HCT116 (cell line): ENCODE measurements at regions not wholly inside any gene's neighbourhood (a gene's known extent, or its start where the extent isn't known, plus 50 kb on each side); places are given as distances from the start of the nearest gene placed in this dataset.

Source experiments
- ATAC-seq: fragments of 200-7000 bp; cut with Tn5 transposase; 2 replicates; pipeline ENCODE4 v1.9.1; 2020; ENCODE audit warnings: mild to moderate bottlenecking, moderate library complexity
- BruUV-seq: library from RNA; stranded (reverse); fragments of 400-500 nt; replicated peaks from 2 replicates; lab custom pipeline; 2021; lab: Mats Ljungman, UMichigan
- CTCF ChIA-PET: fragments of 300-600 bp; sonication (Branson Sonifier 250); formaldehyde crosslinking; loops from one replicate; lab custom pipeline; 2021; ENCODE audit warnings: antibody characterized with exemption; lab: Charles Lee
- POLR2A ChIA-PET: fragments of 300-600, 350-600 bp; sonication (Branson Sonifier 250); formaldehyde crosslinking; loops from one replicate; lab custom pipeline; 2021; ENCODE audit warnings: antibody characterized with exemption; lab: Charles Lee
- RAD21 ChIA-PET, 2 experiments: fragments of 300-600 bp; sonication (Branson Sonifier 250); formaldehyde crosslinking; loops; one replicate each; lab custom pipeline; 2023; ENCODE audit warnings: low total read pairs in 2 of 2; ENCODE audit not compliant: uncharacterized antibody in 2 of 2, unreplicated experiment in 2 of 2, low non-redundant PET in 1 of 2; lab: Charles Lee
- DNase-seq: peaks from one replicate; pipeline ENCODE4 v3.0.0-alpha.2; 2010; ENCODE audit warnings: low read depth, low spot score
- H2AFZ ChIP-seq: fragments of 200-600 bp; shearing (Covaris generic), sonication (generic); 2 replicates; pipeline ENCODE4 v1.6.1; 2017; ENCODE audit warnings: low read depth, mixed run types, mixed read lengths, antibody characterized with exemption, low read length; ENCODE audit not compliant: poor library complexity, severe bottlenecking
- H3K27ac ChIP-seq: 2 replicates; pipeline ENCODE4 v1.5.1; 2012; ENCODE audit warnings: low read depth, low read length
- H3K27me3 ChIP-seq: fragments of 200-600 bp; sonication (generic); 2 replicates; pipeline ENCODE4 v1.6.1; 2016; ENCODE audit warnings: mixed run types, low read length, mixed read lengths; ENCODE audit not compliant: insufficient read depth
- H3K36me3 ChIP-seq, 2 experiments: fragments of 200-500 bp in 1 of 2; fragments of 200-600 bp in 1 of 2; sonication (Bioruptor generic) in 1 of 2; sonication (generic) in 1 of 2; 2 replicates each; pipeline versions ENCODE4 v1.5.1 to v1.6.1; 2014 to 2016; ENCODE audit warnings: low read length in 2 of 2, inconsistent platforms in 1 of 2, mixed read lengths in 1 of 2, mixed run types in 1 of 2; ENCODE audit not compliant: insufficient read depth in 2 of 2, control insufficient read depth in 1 of 2
- H3K4me1 ChIP-seq, 2 experiments: fragments of 200-600 bp in 1 of 2; sonication (generic) in 1 of 2; 2 replicates each; pipeline versions ENCODE4 v1.5.1 to v1.6.1; 2012 to 2017; ENCODE audit warnings: low read length in 2 of 2, inconsistent platforms in 1 of 2, mild to moderate bottlenecking in 1 of 2, mixed read lengths in 1 of 2, mixed run types in 1 of 2, moderate library complexity in 1 of 2; ENCODE audit not compliant: insufficient read depth in 2 of 2, control insufficient read depth in 1 of 2
- H3K4me2 ChIP-seq: fragments of 200-600 bp; sonication (generic); 2 replicates; pipeline ENCODE4 v1.6.1; 2017; ENCODE audit warnings: mixed run types, low read length, mixed read lengths
- H3K4me3 ChIP-seq, 2 experiments: fragments of 200-600 bp in 1 of 2; sonication (generic) in 1 of 2; replicated peaks in 1 of 2; 2 replicates each; pipeline ENCODE4 v1.5.1; 2011 to 2016; ENCODE audit warnings: low read length in 2 of 2, control low read depth in 1 of 2, low read depth in 1 of 2, mild to moderate bottlenecking in 1 of 2, mixed read lengths in 1 of 2, mixed run types in 1 of 2
- H3K79me2 ChIP-seq: fragments of 200-600 bp; sonication (generic); 2 replicates; pipeline ENCODE4 v1.6.1; 2017; ENCODE audit warnings: mild to moderate bottlenecking, mixed run types, low read length, moderate library complexity, mixed read lengths; ENCODE audit not compliant: insufficient read depth
- H3K9ac ChIP-seq: fragments of 200-600 bp; sonication (generic); 2 replicates; pipeline ENCODE4 v1.6.1; 2016; ENCODE audit warnings: low read length, mixed read lengths
- H3K9me2 ChIP-seq: fragments of 200-600 bp; sonication (generic), shearing (Covaris generic); 2 replicates; pipeline ENCODE4 v1.6.1; 2017; ENCODE audit warnings: mixed run types, mild to moderate bottlenecking, moderate library complexity; ENCODE audit not compliant: insufficient read depth
- H3K9me3 ChIP-seq, 2 experiments: fragments of 200-500 bp in 1 of 2; fragments of 200-600 bp in 1 of 2; sonication (Bioruptor generic) in 1 of 2; sonication (generic) in 1 of 2; 2 replicates each; pipeline ENCODE4 v1.6.1; 2014 to 2017; ENCODE audit warnings: low read length in 2 of 2, mixed read lengths in 2 of 2, inconsistent platforms in 1 of 2, low read depth in 1 of 2, mild to moderate bottlenecking in 1 of 2, mixed run types in 1 of 2, moderate library complexity in 1 of 2; ENCODE audit not compliant: control insufficient read depth in 1 of 2, insufficient read depth in 1 of 2
- H4K20me1 ChIP-seq: fragments of 200-600 bp; sonication (generic), shearing (Covaris generic); 2 replicates; pipeline ENCODE4 v1.6.1; 2017; ENCODE audit warnings: mixed run types, mild to moderate bottlenecking, moderate library complexity; ENCODE audit not compliant: insufficient read depth
- CBX3 ChIP-seq: IDR thresholded peaks from 2 replicates; pipeline ENCODE4 v1.6.1; 2012; ENCODE audit warnings: low read depth
- CEBPB ChIP-seq: IDR thresholded peaks from 2 replicates; pipeline ENCODE4 v1.6.1; 2012; ENCODE audit warnings: low read depth
- CTCF ChIP-seq, 3 experiments: fragments of 200-600 bp in 1 of 3; sonication (generic) in 1 of 3; IDR thresholded peaks in 2 of 3; conservative IDR thresholded peaks in 1 of 3; 2 replicates each; pipeline ENCODE4 v1.5.1; 2012 to 2017; ENCODE audit warnings: low read depth in 2 of 3, low read length in 2 of 3, antibody characterized with exemption in 1 of 3, borderline replicate concordance in 1 of 3, control low read depth in 1 of 3, mild to moderate bottlenecking in 1 of 3, mixed read lengths in 1 of 3, mixed run types in 1 of 3, moderate library complexity in 1 of 3; ENCODE audit not compliant: insufficient read depth in 1 of 3
- EGR1 ChIP-seq: IDR thresholded peaks from 2 replicates; pipeline ENCODE4 v1.6.1; 2012; ENCODE audit warnings: low read depth
- ELF1 ChIP-seq: IDR thresholded peaks from 2 replicates; pipeline ENCODE4 v1.6.1; 2012; ENCODE audit warnings: low read depth, borderline replicate concordance
- EZH2 ChIP-seq: fragments of 200-600 bp; sonication (generic); IDR thresholded peaks from 2 replicates; pipeline ENCODE4 v1.6.1; 2017; ENCODE audit warnings: antibody characterized with exemption, mixed run types
- EZH2phosphoT487 ChIP-seq: fragments of 200-600 bp; IDR thresholded peaks from 2 replicates; pipeline ENCODE4 v1.6.1; 2018; ENCODE audit warnings: antibody characterized with exemption, borderline replicate concordance
- JUND ChIP-seq: IDR thresholded peaks from 2 replicates; pipeline ENCODE4 v1.6.1; 2012
- POLR2AphosphoS5 ChIP-seq: IDR thresholded peaks from 2 replicates; pipeline ENCODE4 v1.6.1; 2011; ENCODE audit warnings: mild to moderate bottlenecking, low read depth, low read length, moderate library complexity
- RAD21 ChIP-seq: IDR thresholded peaks from 2 replicates; pipeline ENCODE4 v1.6.1; 2012; ENCODE audit warnings: low read depth, mild to moderate bottlenecking
- REST ChIP-seq: IDR thresholded peaks from 2 replicates; pipeline ENCODE4 v1.6.1; 2012; ENCODE audit warnings: low read depth
- SP1 ChIP-seq: IDR thresholded peaks from 2 replicates; pipeline ENCODE4 v1.6.1; 2012; ENCODE audit warnings: low read depth
- SRF ChIP-seq: IDR thresholded peaks from 2 replicates; pipeline ENCODE4 v1.6.1; 2012; ENCODE audit warnings: low read depth
- YY1 ChIP-seq: IDR thresholded peaks from 2 replicates; pipeline ENCODE4 v1.6.1; 2011; ENCODE audit warnings: low read length, low read depth, moderate library complexity, mild to moderate bottlenecking; ENCODE audit not compliant: insufficient replicate concordance; ENCODE audit errors: extremely low read depth
- ZBTB33 ChIP-seq: IDR thresholded peaks from 2 replicates; pipeline ENCODE4 v1.6.1; 2011; ENCODE audit warnings: mild to moderate bottlenecking, low read length, moderate library complexity; ENCODE audit not compliant: insufficient replicate concordance; ENCODE audit errors: extremely low read depth
- intact Hi-C: fragments of 100-400 bp; cut with micrococcal nuclease; formaldehyde crosslinking; loops from 2 replicates; pipeline ENCODE4 v1.10.0; 2022
- TF ChIP-seq, protein P1 (sequence below): IDR thresholded peaks from 2 replicates; pipeline ENCODE4 v1.6.1; 2012

DNA sequence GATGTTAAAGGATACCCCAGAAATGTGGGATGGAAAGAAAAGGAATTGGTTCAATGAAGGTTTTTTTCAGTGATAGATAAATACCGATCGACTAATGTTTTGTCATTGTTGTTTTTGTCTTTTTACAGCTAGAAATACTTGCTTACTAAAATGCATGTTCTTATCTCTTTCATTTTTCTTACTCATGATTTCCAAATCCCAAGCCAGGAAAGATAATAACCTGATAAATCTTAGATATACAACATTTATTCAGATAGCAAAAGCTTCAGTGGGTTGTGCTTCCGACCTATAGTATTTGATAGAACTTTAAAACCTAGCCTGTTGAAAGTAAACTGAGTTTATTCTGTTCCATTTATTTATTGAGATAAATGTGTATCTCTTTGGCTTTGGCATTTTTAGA, 187.5 kb downstream of the EDN1 start:
- H3K27me3 ChIP-seq = no peaks in the 10 kb centered on the region
- ATAC-seq = no peak
- no peak overlapping the region for H3K27ac ChIP-seq
- ChIA-PET POLR2A (no interaction called here), RAD21 (no interaction called here), CTCF (no interaction called here)
- no peaks in the 10 kb centered on the region for H3K9me2 ChIP-seq
- DNase-seq = no peak
- intact Hi-C loops = no loop called here
- no peak overlapping the region for H3K4me3 ChIP-seq
- peaks cover 0 to 10% of the 10 kb centered on the region in 2 experiments; a peak in 1 of 4 replicates for H3K4me1 ChIP-seq
- H3K9ac ChIP-seq = no peak overlapping the region
- no peak overlapping the region for H2AFZ ChIP-seq
- no peaks in the 10 kb centered on the region for H3K9me3 ChIP-seq
- no peaks in the 10 kb centered on the region for H3K36me3 ChIP-seq
- H3K79me2 ChIP-seq = no peaks in the 10 kb centered on the region
- no peaks in the 10 kb centered on the region for H4K20me1 ChIP-seq
- H3K4me2 ChIP-seq = no peak overlapping the region
- TF ChIP-seq SRF (no peak), YY1 (no peak), ZBTB33 (no peak), RAD21 (no peak), EZH2phosphoT487 (no peak), EZH2 (no peak), CBX3 (no peak), JUND (no peak), REST (no peak), ELF1 (no peak), CTCF (IDR thresholded peaks at IDR 0.05 in 2 of 3, conservative IDR thresholded peaks at IDR 0.05 in 1 of 3; ENCODE audit: borderline replicate concordance in 1 of 3, insufficient read depth in 1 of 3, low read depth in 2 of 3, low read length in 2 of 3) (no peak), EGR1 (no peak), CEBPB (no peak), SP1 (no peak), POLR2AphosphoS5 (no peak)
- TF ChIP-seq, protein P1, sequence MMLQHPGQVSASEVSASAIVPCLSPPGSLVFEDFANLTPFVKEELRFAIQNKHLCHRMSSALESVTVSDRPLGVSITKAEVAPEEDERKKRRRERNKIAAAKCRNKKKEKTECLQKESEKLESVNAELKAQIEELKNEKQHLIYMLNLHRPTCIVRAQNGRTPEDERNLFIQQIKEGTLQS = no peak
- BruUV-seq = no TSS peak
